Vagina (tissue), 2 donors: ENCODE measurements at regions not wholly inside any gene's neighbourhood (a gene's known extent, or its start where the extent isn't known, plus 50 kb on each side); places are given as distances from the start of the nearest gene placed in this dataset.

Experiments used
- POLR2A ChIP-seq, 2 donors: fragments of 450-650 bp; IDR thresholded peaks; one replicate each; pipeline ENCODE4 v1.6.1; 2017; ENCODE audit warnings: antibody characterized with exemption in 2 of 2, mild to moderate bottlenecking in 2 of 2, moderate library complexity in 2 of 2
- POLR2AphosphoS5 ChIP-seq, 2 donors: sonication (generic); formaldehyde crosslinking; IDR thresholded peaks; one replicate each; pipeline ENCODE4 v1.9.0; 2017; ENCODE audit warnings: antibody characterized with exemption in 2 of 2, mild to moderate bottlenecking in 2 of 2, low read depth in 1 of 2; ENCODE audit not compliant: insufficient read depth in 1 of 2
- TF ChIP-seq, protein P1 (sequence below), 3 experiments: fragments of 450-650 bp in 2 of 3; fragments of 200-600 bp in 1 of 3; sonication (generic) in 1 of 3; IDR thresholded peaks; one replicate each; pipeline ENCODE4 v1.5.1; 2017 to 2019; ENCODE audit warnings: antibody characterized with exemption in 3 of 3, mild to moderate bottlenecking in 2 of 3, moderate library complexity in 2 of 3

DNA sequence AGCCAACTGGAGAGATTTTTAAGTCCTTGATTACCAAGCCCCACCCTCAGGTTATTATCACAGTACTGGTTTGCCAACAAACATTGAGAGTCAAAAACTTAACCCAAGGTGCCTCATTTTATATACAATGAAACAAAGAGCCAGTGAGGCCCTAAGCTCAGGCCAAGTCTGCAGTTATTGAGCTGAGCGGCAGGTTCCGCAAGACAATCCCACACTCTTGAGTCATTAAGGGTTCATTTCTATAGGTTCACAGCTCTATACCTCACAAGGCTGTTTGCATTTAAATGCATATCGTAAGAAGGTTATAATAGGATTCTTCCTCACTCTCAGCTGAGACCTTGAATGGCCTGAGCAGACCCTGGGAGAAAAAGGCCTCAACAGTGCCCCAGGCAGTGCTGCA is 268.4 kb upstream of the RGPD4 start:
- TF ChIP-seq POLR2A (IDR thresholded peaks at IDR 0.05): no peak
- TF ChIP-seq, protein P1, sequence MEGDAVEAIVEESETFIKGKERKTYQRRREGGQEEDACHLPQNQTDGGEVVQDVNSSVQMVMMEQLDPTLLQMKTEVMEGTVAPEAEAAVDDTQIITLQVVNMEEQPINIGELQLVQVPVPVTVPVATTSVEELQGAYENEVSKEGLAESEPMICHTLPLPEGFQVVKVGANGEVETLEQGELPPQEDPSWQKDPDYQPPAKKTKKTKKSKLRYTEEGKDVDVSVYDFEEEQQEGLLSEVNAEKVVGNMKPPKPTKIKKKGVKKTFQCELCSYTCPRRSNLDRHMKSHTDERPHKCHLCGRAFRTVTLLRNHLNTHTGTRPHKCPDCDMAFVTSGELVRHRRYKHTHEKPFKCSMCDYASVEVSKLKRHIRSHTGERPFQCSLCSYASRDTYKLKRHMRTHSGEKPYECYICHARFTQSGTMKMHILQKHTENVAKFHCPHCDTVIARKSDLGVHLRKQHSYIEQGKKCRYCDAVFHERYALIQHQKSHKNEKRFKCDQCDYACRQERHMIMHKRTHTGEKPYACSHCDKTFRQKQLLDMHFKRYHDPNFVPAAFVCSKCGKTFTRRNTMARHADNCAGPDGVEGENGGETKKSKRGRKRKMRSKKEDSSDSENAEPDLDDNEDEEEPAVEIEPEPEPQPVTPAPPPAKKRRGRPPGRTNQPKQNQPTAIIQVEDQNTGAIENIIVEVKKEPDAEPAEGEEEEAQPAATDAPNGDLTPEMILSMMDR (IDR thresholded peaks at IDR 0.05): no peak
- no peak for TF ChIP-seq POLR2AphosphoS5 (IDR thresholded peaks at IDR 0.05; ENCODE audit: insufficient read depth in 1 of 2, low read depth in 1 of 2)
